ENCODE measurements at regions not wholly inside any gene's neighbourhood (a gene's known extent, or its start where the extent isn't known, plus 50 kb on each side); places are given as distances from the start of the nearest gene placed in this dataset.

DNA sequence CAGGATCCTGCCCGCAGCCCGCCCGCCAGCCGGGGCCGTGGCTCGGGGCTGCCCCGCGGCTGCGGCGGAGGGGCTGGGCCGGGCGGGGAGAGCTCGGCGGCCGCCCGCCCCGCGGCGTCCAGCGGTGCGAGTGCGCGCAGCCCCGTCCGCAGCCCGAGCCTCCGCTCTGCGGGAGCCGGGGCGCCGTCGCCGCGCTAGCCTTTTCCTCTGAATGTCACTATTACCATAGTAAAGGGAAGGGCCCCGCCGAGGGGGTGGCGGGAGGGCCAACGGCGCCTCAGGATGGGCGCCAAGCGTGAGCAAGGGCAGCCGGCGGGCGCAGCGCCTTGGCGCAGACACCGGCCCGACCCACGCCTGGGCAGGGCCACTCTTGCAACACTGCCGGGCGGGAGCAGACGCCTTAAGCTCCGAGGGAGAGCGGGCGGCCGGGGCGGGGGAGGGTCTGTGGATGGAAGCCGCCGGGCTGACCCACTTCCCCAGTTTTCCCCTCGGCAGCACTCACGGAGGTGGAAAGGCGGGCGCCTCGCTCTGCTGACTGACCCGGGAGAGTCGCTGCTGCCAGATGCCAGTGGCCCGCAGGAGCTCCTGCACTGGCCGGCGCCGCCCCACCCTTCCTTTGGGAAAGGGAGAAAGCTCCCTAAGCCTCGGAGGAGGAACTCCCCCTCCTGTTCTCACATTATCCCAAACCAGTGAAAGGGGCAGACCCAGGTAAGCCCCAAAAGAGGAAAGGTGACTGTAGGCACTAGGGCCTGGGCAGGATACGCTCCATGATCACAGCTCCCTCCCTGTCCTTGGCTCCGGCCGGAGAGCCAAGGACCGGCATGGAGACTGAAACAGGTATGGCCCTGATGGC is 329.4 kb downstream of the HNRNPD start:
- TF ChIP-seq, protein P1, sequence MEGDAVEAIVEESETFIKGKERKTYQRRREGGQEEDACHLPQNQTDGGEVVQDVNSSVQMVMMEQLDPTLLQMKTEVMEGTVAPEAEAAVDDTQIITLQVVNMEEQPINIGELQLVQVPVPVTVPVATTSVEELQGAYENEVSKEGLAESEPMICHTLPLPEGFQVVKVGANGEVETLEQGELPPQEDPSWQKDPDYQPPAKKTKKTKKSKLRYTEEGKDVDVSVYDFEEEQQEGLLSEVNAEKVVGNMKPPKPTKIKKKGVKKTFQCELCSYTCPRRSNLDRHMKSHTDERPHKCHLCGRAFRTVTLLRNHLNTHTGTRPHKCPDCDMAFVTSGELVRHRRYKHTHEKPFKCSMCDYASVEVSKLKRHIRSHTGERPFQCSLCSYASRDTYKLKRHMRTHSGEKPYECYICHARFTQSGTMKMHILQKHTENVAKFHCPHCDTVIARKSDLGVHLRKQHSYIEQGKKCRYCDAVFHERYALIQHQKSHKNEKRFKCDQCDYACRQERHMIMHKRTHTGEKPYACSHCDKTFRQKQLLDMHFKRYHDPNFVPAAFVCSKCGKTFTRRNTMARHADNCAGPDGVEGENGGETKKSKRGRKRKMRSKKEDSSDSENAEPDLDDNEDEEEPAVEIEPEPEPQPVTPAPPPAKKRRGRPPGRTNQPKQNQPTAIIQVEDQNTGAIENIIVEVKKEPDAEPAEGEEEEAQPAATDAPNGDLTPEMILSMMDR (IDR thresholded peaks at IDR 0.05) = no peak
- no peak for TF ChIP-seq POLR2A (IDR thresholded peaks at IDR 0.05)
- Histone ChIP-seq H3K27me3 (peaks cover 0 to 6% of the 10 kb centered on the region in 2 donors), H3K4me1 (no peaks in the 10 kb centered on the region), H3K27ac (no peak overlapping the region), H3K4me3 (peak overlapping the region; percentile 24 to 31), H3K9me3 (no peaks in the 10 kb centered on the region), H3K36me3 (no peaks in the 10 kb centered on the region)
- peak; percentile 12 to 39 for DNase-seq
- intact Hi-C loops (cut with DNase I; ENCODE audit: low total_unique reads) = no loop called here

DNA sequence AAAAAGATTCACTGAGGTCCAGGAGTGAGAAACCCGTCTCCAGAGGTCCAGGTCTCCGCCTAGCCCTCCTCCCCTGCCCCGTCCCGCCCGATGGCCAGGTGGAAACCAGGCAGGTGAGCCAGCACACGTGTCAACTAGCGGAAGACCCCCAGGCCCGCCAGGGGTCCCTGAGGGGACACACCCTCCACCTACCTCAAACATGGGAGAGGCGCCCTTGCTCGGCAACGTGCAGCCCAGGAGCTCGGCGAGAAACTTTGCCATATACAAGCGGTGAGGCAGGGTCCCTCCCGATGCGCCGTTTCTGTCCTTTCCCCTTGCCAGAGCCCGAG is 330.0 kb downstream of the HNRNPD start:
- no peaks in the 10 kb centered on the region for H3K4me1 ChIP-seq
- DNase-seq = no peak
- intact Hi-C loops (cut with DNase I; ENCODE audit: low total_unique reads) = no loop called here
- no peaks in the 10 kb centered on the region for H3K36me3 ChIP-seq
- no peak for TF ChIP-seq POLR2A (IDR thresholded peaks at IDR 0.05)
- TF ChIP-seq, protein P1 (IDR thresholded peaks at IDR 0.05) = no peak
- peak overlapping the region in 1 of 2 donors; percentile 7 for H3K4me3 ChIP-seq
- H3K9me3 ChIP-seq = no peaks in the 10 kb centered on the region
- peaks cover 0 to 6% of the 10 kb centered on the region in 2 donors for H3K27me3 ChIP-seq
- H3K27ac ChIP-seq = no peak overlapping the region

DNA sequence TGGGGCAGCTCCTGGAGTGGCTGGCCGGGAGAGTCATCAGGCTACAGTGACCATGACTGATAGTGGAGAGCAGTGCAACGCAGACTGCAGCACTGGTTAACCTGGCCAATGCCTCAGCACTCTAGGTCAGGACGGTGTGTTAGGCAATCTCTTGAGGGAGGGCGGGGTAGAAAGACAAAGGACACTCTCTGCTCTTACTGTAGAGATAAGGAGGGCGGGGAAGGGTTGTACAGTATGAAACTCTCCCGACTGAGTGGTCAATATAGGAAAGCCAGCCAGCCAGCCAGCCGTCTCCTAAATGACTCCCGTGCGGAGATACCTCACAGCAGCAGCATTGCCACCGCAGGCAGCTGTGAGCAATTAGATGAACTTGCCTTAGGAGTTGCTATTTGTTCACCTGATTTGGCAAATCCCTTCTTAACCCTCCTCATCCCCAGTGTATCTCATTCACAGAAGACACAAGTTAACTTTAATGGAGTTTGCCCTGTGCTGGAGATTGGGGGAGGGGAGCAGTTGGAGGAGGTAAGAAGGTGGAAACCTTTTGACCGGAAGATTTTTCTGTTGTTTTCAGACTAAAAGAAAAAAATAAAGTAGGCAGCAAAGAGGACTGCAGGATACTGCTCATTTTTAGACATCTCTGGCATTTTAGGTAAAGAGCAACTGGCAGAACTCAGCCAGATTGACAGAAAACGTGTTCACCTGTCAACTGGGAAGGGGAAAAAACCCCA is 330.5 kb downstream of the HNRNPD start:
- Histone ChIP-seq H3K36me3 (no peaks in the 10 kb centered on the region), H3K4me1 (no peaks in the 10 kb centered on the region), H3K27ac (no peak overlapping the region), H3K4me3 (peak overlapping the region in 1 of 2 donors; percentile 7), H3K9me3 (no peaks in the 10 kb centered on the region), H3K27me3 (peaks cover 0 to 6% of the 10 kb centered on the region in 2 donors)
- intact Hi-C loops (cut with DNase I; ENCODE audit: low total_unique reads) = no loop called here
- no peak for DNase-seq
- TF ChIP-seq, protein P1 (IDR thresholded peaks at IDR 0.05) = no peak
- no peak for TF ChIP-seq POLR2A (IDR thresholded peaks at IDR 0.05)

DNA sequence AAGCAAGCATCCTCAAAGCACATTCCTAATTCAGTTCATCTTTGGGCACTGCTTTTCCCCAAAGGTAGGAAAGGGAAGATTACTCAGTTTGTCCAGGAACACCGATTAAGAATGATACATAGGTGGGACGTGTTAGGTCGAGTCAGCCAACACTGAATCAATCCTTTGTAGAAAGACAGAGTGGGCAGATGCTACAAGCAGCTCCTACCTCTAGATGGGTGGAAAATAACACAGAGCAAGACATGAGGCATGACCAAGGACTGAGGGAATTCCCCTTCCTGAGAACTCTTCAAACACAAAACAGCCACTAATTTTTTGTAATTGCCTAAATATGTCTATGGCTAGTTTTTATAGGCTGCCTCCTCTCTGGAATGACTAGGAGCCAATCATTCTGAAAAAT is 331.7 kb downstream of the HNRNPD start:
- H3K36me3 ChIP-seq = no peaks in the 10 kb centered on the region
- H3K4me1 ChIP-seq = no peaks in the 10 kb centered on the region
- TF ChIP-seq, protein P1 (IDR thresholded peaks at IDR 0.05) = no peak
- TF ChIP-seq POLR2A (IDR thresholded peaks at IDR 0.05) = no peak
- H3K27ac ChIP-seq = no peak overlapping the region
- no peaks in the 10 kb centered on the region for H3K9me3 ChIP-seq
- H3K27me3 ChIP-seq = peaks cover 0 to 6% of the 10 kb centered on the region in 2 donors
- H3K4me3 ChIP-seq = no peak overlapping the region
- no peak for DNase-seq
- intact Hi-C loops (cut with DNase I; ENCODE audit: low total_unique reads) = no loop called here

DNA sequence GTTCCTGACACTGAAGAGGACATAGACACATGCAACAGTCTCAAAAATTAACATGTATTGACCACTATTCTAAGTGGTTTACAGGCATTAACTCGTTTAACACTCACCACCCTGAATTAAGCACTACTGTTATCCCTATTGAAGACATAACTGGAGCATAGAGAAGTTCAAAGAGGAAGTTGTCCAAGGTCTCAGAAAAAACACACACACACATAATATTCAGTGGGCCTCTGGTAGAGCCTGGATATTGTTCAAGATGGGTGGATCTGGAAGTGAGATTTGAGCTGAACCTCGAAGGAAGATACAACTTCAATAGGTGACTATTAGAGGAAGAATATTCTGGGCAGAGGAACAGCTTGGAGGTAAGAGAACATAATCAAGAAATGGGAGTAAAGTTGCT is 334.9 kb downstream of the HNRNPD start:
- intact Hi-C loops (cut with DNase I; ENCODE audit: low total_unique reads) = no loop called here

More for the DNA sequence above, 334.9 kb downstream of the HNRNPD start:
- Histone ChIP-seq H3K27me3 (no peaks in the 10 kb centered on the region), H3K4me3 (no peak overlapping the region), H3K27ac (no peak overlapping the region), H3K9me3 (no peaks in the 10 kb centered on the region), H3K36me3 (no peaks in the 10 kb centered on the region), H3K4me1 (no peaks in the 10 kb centered on the region)
- no peak for DNase-seq
- no peak for TF ChIP-seq POLR2A (IDR thresholded peaks at IDR 0.05)
- TF ChIP-seq, protein P1 (IDR thresholded peaks at IDR 0.05) = no peak
